Ovary (tissue), 7 donors: ENCODE measurements at regions not wholly inside any gene's neighbourhood (a gene's known extent, or its start where the extent isn't known, plus 50 kb on each side); places are given as distances from the start of the nearest gene placed in this dataset.

Experiments
- DNase-seq, 5 donors: peaks; one replicate each; pipeline ENCODE4 v3.0.0-alpha.2; 2019 to 2020
- H3K27ac ChIP-seq, 2 donors: fragments of 200-600 bp; one replicate each; pipeline versions ENCODE4 v1.5.1 to v1.8.0; 2019 to 2022
- H3K27me3 ChIP-seq: fragments of 200-600 bp; one replicate; pipeline ENCODE4 v1.8.0; 2022
- H3K36me3 ChIP-seq: fragments of 200-600 bp; sonication (generic); one replicate; pipeline ENCODE4 v1.5.1; 2019
- H3K4me1 ChIP-seq: one replicate; pipeline ENCODE4 v1.8.1; 2013; ENCODE audit warnings: mild to moderate bottlenecking, moderate library complexity; ENCODE audit not compliant: insufficient read depth
- H3K4me3 ChIP-seq: fragments of 200-600 bp; sonication (generic); one replicate; pipeline ENCODE4 v1.5.1; 2017
- H3K9me3 ChIP-seq, 2 donors: fragments of 200-600 bp in 1 of 2; sonication (generic) in 1 of 2; one replicate each; pipeline versions ENCODE4 v1.5.1 to v1.8.1; 2013 to 2019; ENCODE audit warnings: mild to moderate bottlenecking in 1 of 2, moderate library complexity in 1 of 2
- CTCF ChIP-seq, 3 donors: fragments of 450-650 bp in 2 of 3; fragments of 200-600 bp in 1 of 3; IDR thresholded peaks; one replicate each; pipeline versions ENCODE4 v1.5.1 to v1.8.0; 2016 to 2022; ENCODE audit warnings: antibody characterized with exemption in 3 of 3, mild to moderate bottlenecking in 1 of 3
- EP300 ChIP-seq: sonication (generic); formaldehyde crosslinking; IDR thresholded peaks from one replicate; pipeline ENCODE4 v1.6.1; 2017; ENCODE audit warnings: antibody characterized with exemption
- POLR2A ChIP-seq: fragments of 450-650 bp; IDR thresholded peaks from one replicate; pipeline ENCODE4 v1.6.1; 2017; ENCODE audit warnings: antibody characterized with exemption, mild to moderate bottlenecking, moderate library complexity
- WGBS, 3 donors: extraction: QIAGEN DNeasy Blood & Tissue Kit in 1 of 3; methylation state at CpG; one replicate each; pipeline versions ENCODE4 v1.1.5 to v1.1.7; 2013 to 2017; 5-methylcytosine and 5-hydroxymethylcytosine counted together
- intact Hi-C, 4 donors: fragments of 100-400 bp; cut with DNase I; formaldehyde crosslinking; loops; one replicate each; pipeline versions ENCODE4 v1.11.0 to v1.15.1; 2022 to 2023
- donor health status: DM: no; HTN: no; CAD: no; lungs with moderate emphysema.
- donor health status: DM: no; HTN: no; CAD: no.
- donor health status: Bipolar disorder and iron deficiency.
- donor health status: DM: no; HTN: no; CAD: no.
- donor health status: DM: yes; HTN: yes; CAD: no.

GRCh38 chr3:74057169-74057568 is 432.4 kb upstream of the PDZRN3 start:
- 67 to 85% (median 85%) methylated on average over 1 of the region's 1 CpG for WGBS, 3 donors
- intact Hi-C loops: no loop called here
- TF ChIP-seq CTCF (IDR thresholded peaks at IDR 0.05): no peak
- no peak for TF ChIP-seq EP300
- TF ChIP-seq POLR2A: no peak
- Histone ChIP-seq H3K27me3 (no peaks in the 10 kb centered on the region), H3K36me3 (no peaks in the 10 kb centered on the region), H3K4me3 (no peak overlapping the region), H3K9me3 (no peaks in the 10 kb centered on the region), H3K27ac (no peak overlapping the region), H3K4me1 (no peaks in the 10 kb centered on the region)
- no peak for DNase-seq

- no peak for DNase-seq
- no peak overlapping the region for H3K27ac ChIP-seq
- WGBS, 3 donors: 49 to 54% (median 53%) methylated on average over 3 of the region's 3 CpGs
- H3K4me1 ChIP-seq: no peaks in the 10 kb centered on the region
- TF ChIP-seq POLR2A (no peak), EP300 (no peak), CTCF (IDR thresholded peaks at IDR 0.05) (no peak)
- no peak overlapping the region for H3K4me3 ChIP-seq
- H3K36me3 ChIP-seq: no peaks in the 10 kb centered on the region
- intact Hi-C loops: no loop called here
- no peaks in the 10 kb centered on the region for H3K27me3 ChIP-seq
- H3K9me3 ChIP-seq: no peaks in the 10 kb centered on the region
Measured at GRCh38 chr3:74055061-74055460, 430.3 kb upstream of the PDZRN3 start.

- intact Hi-C loops: no loop called here
- Histone ChIP-seq H3K27ac (no peak overlapping the region), H3K4me3 (no peak overlapping the region), H3K36me3 (no peaks in the 10 kb centered on the region), H3K27me3 (no peaks in the 10 kb centered on the region), H3K4me1 (no peaks in the 10 kb centered on the region), H3K9me3 (no peaks in the 10 kb centered on the region)
- TF ChIP-seq POLR2A (no peak), EP300 (no peak), CTCF (IDR thresholded peaks at IDR 0.05) (no peak)
- no peak for DNase-seq
Measured at GRCh38 chr3:74054566-74054965, 429.8 kb upstream of the PDZRN3 start.

GRCh38 chr3:74053970-74054516 is 429.3 kb upstream of the PDZRN3 start:
- Histone ChIP-seq H3K27ac (no peak overlapping the region), H3K36me3 (no peaks in the 10 kb centered on the region), H3K27me3 (no peaks in the 10 kb centered on the region), H3K4me3 (no peak overlapping the region), H3K9me3 (no peaks in the 10 kb centered on the region), H3K4me1 (no peaks in the 10 kb centered on the region)
- no peak for DNase-seq
- intact Hi-C loops: no loop called here
- TF ChIP-seq CTCF (IDR thresholded peaks at IDR 0.05) (no peak), EP300 (no peak), POLR2A (no peak)

- Histone ChIP-seq H3K27ac (no peak overlapping the region), H3K4me1 (no peaks in the 10 kb centered on the region), H3K9me3 (no peaks in the 10 kb centered on the region), H3K27me3 (no peaks in the 10 kb centered on the region), H3K4me3 (no peak overlapping the region), H3K36me3 (no peaks in the 10 kb centered on the region)
- DNase-seq: no peak
- TF ChIP-seq EP300: no peak
- no peak for TF ChIP-seq POLR2A
- TF ChIP-seq CTCF (IDR thresholded peaks at IDR 0.05): no peak
- 80 to 87% (median 83%) methylated on average over 5 of the region's 5 CpGs for WGBS, 3 donors
- intact Hi-C loops: no loop called here
Measured at GRCh38 chr3:74049444-74049843, 424.7 kb upstream of the PDZRN3 start.
